ENCODE measurements at regions not wholly inside any gene's neighbourhood (a gene's known extent, or its start where the extent isn't known, plus 50 kb on each side); places are given as distances from the start of the nearest gene placed in this dataset.

- FAIRE-seq (no peak), ATAC-seq (no peak), DNase-seq (ENCODE audit: low spot score) (no peak)
- intact Hi-C loops (cut with micrococcal nuclease; ENCODE audit: unreplicated experiment) (no loop called here), in situ Hi-C loops (cut with HindIII; ENCODE audit: extremely low pct_ligation_motif_present, low pct_unique_long_range_greater_than_20kb) (no loop called here)
- TF ChIP-seq SOX6 (IDR thresholded peaks at IDR 0.05) (no peak), SOX6 (CRISPR knock-in tag; IDR thresholded peaks at IDR 0.05) (no peak), ZFP36 (IDR thresholded peaks at IDR 0.05; ENCODE audit: borderline replicate concordance, low read depth, low read length, partially characterized antibody) (peak; percentile 76), BCL6 (CRISPR knock-in tag; IDR thresholded peaks at IDR 0.05) (no peak), SRSF4 (IDR thresholded peaks at IDR 0.05; ENCODE audit: low read depth, low read length, poor library complexity, severe bottlenecking) (no peak), ADNP (CRISPR knock-in tag; IDR thresholded peaks at IDR 0.05) (no peak), ZSCAN31 (CRISPR knock-in tag; IDR thresholded peaks at IDR 0.05; ENCODE audit: low read depth) (no peak), POLR2AphosphoS5 (IDR thresholded peaks at IDR 0.05; ENCODE audit: low read depth, low read length) (no peak)
- TF ChIP-seq, protein P1, sequence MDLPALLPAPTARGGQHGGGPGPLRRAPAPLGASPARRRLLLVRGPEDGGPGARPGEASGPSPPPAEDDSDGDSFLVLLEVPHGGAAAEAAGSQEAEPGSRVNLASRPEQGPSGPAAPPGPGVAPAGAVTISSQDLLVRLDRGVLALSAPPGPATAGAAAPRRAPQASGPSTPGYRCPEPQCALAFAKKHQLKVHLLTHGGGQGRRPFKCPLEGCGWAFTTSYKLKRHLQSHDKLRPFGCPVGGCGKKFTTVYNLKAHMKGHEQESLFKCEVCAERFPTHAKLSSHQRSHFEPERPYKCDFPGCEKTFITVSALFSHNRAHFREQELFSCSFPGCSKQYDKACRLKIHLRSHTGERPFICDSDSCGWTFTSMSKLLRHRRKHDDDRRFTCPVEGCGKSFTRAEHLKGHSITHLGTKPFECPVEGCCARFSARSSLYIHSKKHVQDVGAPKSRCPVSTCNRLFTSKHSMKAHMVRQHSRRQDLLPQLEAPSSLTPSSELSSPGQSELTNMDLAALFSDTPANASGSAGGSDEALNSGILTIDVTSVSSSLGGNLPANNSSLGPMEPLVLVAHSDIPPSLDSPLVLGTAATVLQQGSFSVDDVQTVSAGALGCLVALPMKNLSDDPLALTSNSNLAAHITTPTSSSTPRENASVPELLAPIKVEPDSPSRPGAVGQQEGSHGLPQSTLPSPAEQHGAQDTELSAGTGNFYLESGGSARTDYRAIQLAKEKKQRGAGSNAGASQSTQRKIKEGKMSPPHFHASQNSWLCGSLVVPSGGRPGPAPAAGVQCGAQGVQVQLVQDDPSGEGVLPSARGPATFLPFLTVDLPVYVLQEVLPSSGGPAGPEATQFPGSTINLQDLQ (CRISPR knock-in tag; IDR thresholded peaks at IDR 0.05): no peak
- Histone ChIP-seq H3K9ac (ENCODE audit: insufficient read depth, low read depth, low read length) (no peak overlapping the region), H3K79me2 (ENCODE audit: insufficient read depth, low read length) (no peaks in the 10 kb centered on the region), H3K4me3 (replicated peaks in 1 of 3; ENCODE audit: insufficient read depth in 1 of 3, low read depth in 2 of 3, low read length in 3 of 3) (no peak overlapping the region), H3K27ac (ENCODE audit: extremely low read length, insufficient read depth, low read length) (no peak overlapping the region), H3K4me2 (ENCODE audit: low read depth, low read length) (no peak overlapping the region), H4K20me1 (ENCODE audit: insufficient read depth, low read length) (no peaks in the 10 kb centered on the region), H3K9me3 (ENCODE audit: low read length) (peaks cover 84% of the 10 kb centered on the region), H3K4me1 (ENCODE audit: insufficient read depth, low read length) (no peaks in the 10 kb centered on the region), H3K27me3 (ENCODE audit: control insufficient read depth in 1 of 2, insufficient read depth in 2 of 2, low read length in 2 of 2) (no peaks in the 10 kb centered on the region; a peak in 1 of 5 replicates), H2AFZ (ENCODE audit: low read length) (no peak overlapping the region), H3K36me3 (replicated peaks in 1 of 2; ENCODE audit: control insufficient read depth in 1 of 2, insufficient read depth in 2 of 2, low read length in 2 of 2) (no peaks in the 10 kb centered on the region)
- BruUV-seq (replicated peaks): no TSS peak
- ChIA-PET POLR2A (no interaction called here), CTCF (ENCODE audit: low intra/inter-chr PET ratio, low total read pairs) (no interaction called here)
Measured at GRCh38 chr3:180229113-180229512, 192.4 kb upstream of the PEX5L start.
